H9 (cell line): ENCODE measurements at regions not wholly inside any gene's neighbourhood (a gene's known extent, or its start where the extent isn't known, plus 50 kb on each side); places are given as distances from the start of the nearest gene placed in this dataset.

ENCODE experiments used
- DNase-seq: peaks from one replicate; pipeline ENCODE4 v3.0.0-alpha.2; 2017
- H2AFZ ChIP-seq: one replicate; pipeline ENCODE4 v1.6.1; 2013; ENCODE audit warnings: mild to moderate bottlenecking, low read length, control low read depth, moderate library complexity
- H2AK5ac ChIP-seq: 2 replicates; pipeline ENCODE4 v1.6.1; 2013; ENCODE audit warnings: low read length, control low read depth, mixed read lengths; ENCODE audit not compliant: insufficient read length
- H2BK120ac ChIP-seq: one replicate; pipeline ENCODE4 v1.6.1; 2013; ENCODE audit warnings: low read depth, mild to moderate bottlenecking, low read length, control low read depth, inconsistent platforms; ENCODE audit not compliant: poor library complexity, severe bottlenecking
- H2BK12ac ChIP-seq: 2 replicates; pipeline ENCODE4 v1.6.1; 2013; ENCODE audit warnings: low read length, control low read depth, mixed read lengths, low read depth; ENCODE audit not compliant: insufficient read length
- H2BK15ac ChIP-seq: 2 replicates; pipeline ENCODE4 v1.6.1; 2013; ENCODE audit warnings: low read depth, low read length, control low read depth
- H2BK20ac ChIP-seq: one replicate; pipeline ENCODE4 v1.6.1; 2013; ENCODE audit warnings: low read depth, mild to moderate bottlenecking, low read length, control low read depth, inconsistent platforms; ENCODE audit not compliant: poor library complexity, severe bottlenecking
- H2BK5ac ChIP-seq: 2 replicates; pipeline ENCODE4 v1.6.1; 2013; ENCODE audit warnings: low read length, control low read depth, mixed read lengths; ENCODE audit not compliant: insufficient read length
- H3K14ac ChIP-seq: 2 replicates; pipeline ENCODE4 v1.6.1; 2013; ENCODE audit warnings: low read length, control low read depth; ENCODE audit not compliant: insufficient read depth
- H3K18ac ChIP-seq: 2 replicates; pipeline ENCODE4 v1.6.1; 2013; ENCODE audit warnings: low read depth, mild to moderate bottlenecking, mixed read lengths, low read length, control low read depth; ENCODE audit not compliant: insufficient read length
- H3K23ac ChIP-seq: 2 replicates; pipeline ENCODE4 v1.6.1; 2013; ENCODE audit warnings: low read length, control low read depth, mixed read lengths, low read depth; ENCODE audit not compliant: insufficient read length
- H3K23me2 ChIP-seq: 2 replicates; pipeline ENCODE4 v1.6.1; 2013; ENCODE audit warnings: low read depth, mild to moderate bottlenecking, mixed read lengths, low read length, control low read depth; ENCODE audit not compliant: insufficient read length, poor library complexity, severe bottlenecking
- H3K27ac ChIP-seq: 2 replicates; pipeline ENCODE4 v1.5.1; 2013; ENCODE audit warnings: low read length, control low read depth, mixed read lengths, low read depth; ENCODE audit not compliant: insufficient read length
- H3K27me3 ChIP-seq: 2 replicates; pipeline ENCODE4 v1.6.1; 2013; ENCODE audit warnings: low read length, control low read depth, inconsistent platforms; ENCODE audit not compliant: insufficient read depth
- H3K4ac ChIP-seq: 2 replicates; pipeline ENCODE4 v1.6.1; 2013; ENCODE audit warnings: low read depth, mild to moderate bottlenecking, control low read depth, inconsistent platforms, low read length, moderate library complexity
- H3K4me1 ChIP-seq: 2 replicates; pipeline ENCODE4 v1.6.1; 2013; ENCODE audit warnings: low read length, control low read depth, inconsistent platforms; ENCODE audit not compliant: insufficient read depth
- H3K4me2 ChIP-seq: 2 replicates; pipeline ENCODE4 v1.6.1; 2013; ENCODE audit warnings: low read length, control low read depth, mixed read lengths; ENCODE audit not compliant: insufficient read length, insufficient read depth
- H3K56ac ChIP-seq: 2 replicates; pipeline ENCODE4 v1.6.1; 2013; ENCODE audit warnings: low read depth, mild to moderate bottlenecking, mixed read lengths, low read length, control low read depth; ENCODE audit not compliant: insufficient read length
- H3K79me1 ChIP-seq: 2 replicates; pipeline ENCODE4 v1.6.1; 2013; ENCODE audit warnings: low read depth, mild to moderate bottlenecking, moderate library complexity, low read length, control low read depth, inconsistent platforms; ENCODE audit not compliant: insufficient read depth, poor library complexity, severe bottlenecking
- H3K79me2 ChIP-seq: 2 replicates; pipeline ENCODE4 v1.6.1; 2013; ENCODE audit warnings: low read length, control low read depth, inconsistent platforms; ENCODE audit not compliant: insufficient read depth
- H3K9ac ChIP-seq: 2 replicates; pipeline ENCODE4 v1.6.1; 2013; ENCODE audit warnings: low read length, control low read depth, mixed read lengths; ENCODE audit not compliant: insufficient read length; ENCODE audit errors: extremely low read depth
- H3K9me3 ChIP-seq: one replicate; pipeline ENCODE4 v1.6.1; 2013; ENCODE audit warnings: low read depth, low read length, inconsistent platforms; ENCODE audit not compliant: control insufficient read depth
- H3T11ph ChIP-seq: one replicate; pipeline ENCODE4 v1.6.1; 2013; ENCODE audit warnings: mild to moderate bottlenecking, low read length, control low read depth, inconsistent platforms
- H4K20me1 ChIP-seq: one replicate; pipeline ENCODE4 v1.6.1; 2013; ENCODE audit not compliant: control insufficient read depth, insufficient read length, insufficient read depth
- H4K5ac ChIP-seq: 2 replicates; pipeline ENCODE4 v1.6.1; 2013; ENCODE audit warnings: low read depth, mild to moderate bottlenecking, mixed read lengths, low read length, control low read depth; ENCODE audit not compliant: insufficient read length
- H4K8ac ChIP-seq: replicated peaks from 2 replicates; pipeline ENCODE4 v1.6.1; 2013; ENCODE audit warnings: low read length, control low read depth, mixed read lengths, low read depth; ENCODE audit not compliant: insufficient read length
- H4K91ac ChIP-seq: 2 replicates; pipeline ENCODE4 v1.6.1; 2013; ENCODE audit warnings: low read depth, mild to moderate bottlenecking, moderate library complexity, mixed read lengths, low read length, control low read depth; ENCODE audit not compliant: insufficient read length
- H3K27ac Mint-ChIP-seq, 3 experiments: 2 replicates in 2 of 3; 3 replicates in 1 of 3; pipeline ENCODE4 v1.8.0; 2020 to 2021; ENCODE audit warnings: mixed read lengths in 3 of 3, mild to moderate bottlenecking in 1 of 3, moderate library complexity in 1 of 3
- H3K27me3 Mint-ChIP-seq: 2 replicates; pipeline ENCODE4 v1.8.0; 2021; ENCODE audit warnings: low read depth, mild to moderate bottlenecking, moderate library complexity, mixed read lengths
- H3K36me3 Mint-ChIP-seq, 3 experiments: 2 replicates in 2 of 3; 3 replicates in 1 of 3; pipeline ENCODE4 v1.8.0; 2020 to 2021; ENCODE audit warnings: low read depth in 3 of 3, mixed read lengths in 3 of 3; ENCODE audit not compliant: insufficient read depth in 1 of 3
- H3K4me1 Mint-ChIP-seq, 2 experiments: 2 replicates each; pipeline ENCODE4 v1.8.0; 2020; ENCODE audit warnings: mixed read lengths in 2 of 2
- H3K4me3 Mint-ChIP-seq, 2 experiments: 2 replicates in 1 of 2; 3 replicates in 1 of 2; pipeline ENCODE4 v1.8.0; 2020 to 2021; ENCODE audit warnings: mild to moderate bottlenecking in 2 of 2, mixed read lengths in 2 of 2, moderate library complexity in 1 of 2
- H3K9me3 Mint-ChIP-seq, 2 experiments: 2 replicates in 1 of 2; 3 replicates in 1 of 2; pipeline ENCODE4 v1.8.0; 2020; ENCODE audit warnings: mild to moderate bottlenecking in 2 of 2, mixed read lengths in 2 of 2, moderate library complexity in 1 of 2
- WGBS: extraction: QIAGEN DNeasy Blood & Tissue Kit; methylation state at CpG from one replicate; pipeline ENCODE4 v1.1.7; 2013; ENCODE audit warnings: missing lambda C conversion rate, low lambda C conversion rate, mixed read lengths; ENCODE audit not compliant: insufficient read length; ENCODE audit errors: extremely low coverage; 5-methylcytosine and 5-hydroxymethylcytosine counted together
- TF ChIP-seq, protein P1 (sequence below): fragments of 200-600 bp; sonication (generic); conservative IDR thresholded peaks from 3 replicates; pipeline ENCODE4 v1.8.0; 2021; ENCODE audit warnings: antibody characterized with exemption, mild to moderate bottlenecking

DNA sequence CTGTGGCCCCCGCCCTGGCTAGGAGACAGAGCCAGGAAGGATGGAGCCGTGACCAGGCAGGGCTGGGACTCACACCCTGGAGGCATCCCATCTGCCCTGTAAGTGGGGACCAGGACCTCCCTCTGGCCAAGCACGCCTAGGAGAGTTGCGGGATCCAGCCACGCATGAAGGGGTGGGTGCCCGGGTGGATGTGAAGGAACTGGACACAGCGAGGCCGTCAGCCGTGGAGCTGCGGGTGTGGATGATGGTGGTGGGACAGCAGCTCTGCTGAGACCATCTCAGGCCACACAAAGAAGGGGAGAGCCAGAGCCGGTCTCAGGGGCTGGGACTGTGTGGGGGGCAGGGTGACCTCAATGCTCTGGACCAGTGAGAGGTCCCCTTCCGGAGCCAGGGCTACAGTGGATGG is 746.4 kb downstream of the BRD1 start:
- H3K14ac ChIP-seq: no peak overlapping the region
- H4K5ac ChIP-seq: no peak overlapping the region
- no CpG with 5 or more reads among the region's 12 CpGs for WGBS
- TF ChIP-seq, protein P1, sequence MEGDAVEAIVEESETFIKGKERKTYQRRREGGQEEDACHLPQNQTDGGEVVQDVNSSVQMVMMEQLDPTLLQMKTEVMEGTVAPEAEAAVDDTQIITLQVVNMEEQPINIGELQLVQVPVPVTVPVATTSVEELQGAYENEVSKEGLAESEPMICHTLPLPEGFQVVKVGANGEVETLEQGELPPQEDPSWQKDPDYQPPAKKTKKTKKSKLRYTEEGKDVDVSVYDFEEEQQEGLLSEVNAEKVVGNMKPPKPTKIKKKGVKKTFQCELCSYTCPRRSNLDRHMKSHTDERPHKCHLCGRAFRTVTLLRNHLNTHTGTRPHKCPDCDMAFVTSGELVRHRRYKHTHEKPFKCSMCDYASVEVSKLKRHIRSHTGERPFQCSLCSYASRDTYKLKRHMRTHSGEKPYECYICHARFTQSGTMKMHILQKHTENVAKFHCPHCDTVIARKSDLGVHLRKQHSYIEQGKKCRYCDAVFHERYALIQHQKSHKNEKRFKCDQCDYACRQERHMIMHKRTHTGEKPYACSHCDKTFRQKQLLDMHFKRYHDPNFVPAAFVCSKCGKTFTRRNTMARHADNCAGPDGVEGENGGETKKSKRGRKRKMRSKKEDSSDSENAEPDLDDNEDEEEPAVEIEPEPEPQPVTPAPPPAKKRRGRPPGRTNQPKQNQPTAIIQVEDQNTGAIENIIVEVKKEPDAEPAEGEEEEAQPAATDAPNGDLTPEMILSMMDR: no peak
- Mint-ChIP-seq H3K27me3 (peaks cover 7% of the 10 kb centered on the region), H3K9me3 (no peaks in the 10 kb centered on the region), H3K27ac (no peak overlapping the region), H3K36me3 (no peaks in the 10 kb centered on the region), H3K4me3 (no peak overlapping the region), H3K4me1 (peaks cover 3 to 9% of the 10 kb centered on the region in 2 experiments; a peak in 3 of 4 replicates)
- H4K8ac ChIP-seq: no peak overlapping the region
- no peak overlapping the region for H3T11ph ChIP-seq
- no peak overlapping the region for H3K4me2 ChIP-seq
- H2AK5ac ChIP-seq: no peak overlapping the region
- H3K79me2 ChIP-seq: no peaks in the 10 kb centered on the region
- H3K27ac ChIP-seq: no peak overlapping the region
- H2BK20ac ChIP-seq: no peak overlapping the region
- no peak overlapping the region for H3K56ac ChIP-seq
- H2BK15ac ChIP-seq: no peak overlapping the region
- no peak overlapping the region for H3K23ac ChIP-seq
- DNase-seq: no peak
- H4K91ac ChIP-seq: no peak overlapping the region
- H2BK5ac ChIP-seq: no peak overlapping the region
- H3K23me2 ChIP-seq: no peaks in the 10 kb centered on the region
- H2AFZ ChIP-seq: no peak overlapping the region
- no peak overlapping the region for H3K18ac ChIP-seq
- H3K9ac ChIP-seq: no peak overlapping the region
- no peak overlapping the region for H3K4ac ChIP-seq
- H4K20me1 ChIP-seq: no peaks in the 10 kb centered on the region
- H3K4me1 ChIP-seq: no peaks in the 10 kb centered on the region
- H2BK12ac ChIP-seq: no peak overlapping the region
- H3K9me3 ChIP-seq: no peaks in the 10 kb centered on the region
- no peak overlapping the region for H2BK120ac ChIP-seq
- no peaks in the 10 kb centered on the region for H3K79me1 ChIP-seq
- H3K27me3 ChIP-seq: no peaks in the 10 kb centered on the region
